ENCODE measurements at regions not wholly inside any gene's neighbourhood (a gene's known extent, or its start where the extent isn't known, plus 50 kb on each side); places are given as distances from the start of the nearest gene placed in this dataset.

DNA sequence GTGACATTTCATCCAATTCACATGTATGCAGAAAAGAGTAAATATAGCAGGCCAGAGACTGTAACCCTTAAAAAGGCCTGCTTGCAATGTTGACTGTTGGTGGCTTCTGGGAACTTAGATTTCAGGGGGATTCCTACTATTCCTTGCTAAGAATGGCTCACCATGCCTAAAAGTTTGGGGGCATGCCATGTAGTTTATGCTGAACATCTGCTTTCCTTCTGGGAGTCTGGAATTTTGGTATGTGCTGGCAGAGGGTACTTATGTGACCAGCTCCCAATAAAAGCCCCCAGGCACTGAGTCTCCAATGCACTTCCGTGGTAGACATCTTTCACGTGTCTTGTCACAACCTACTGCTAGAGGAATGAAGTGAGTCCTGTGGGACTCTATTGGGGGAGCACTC lies 88.4 kb upstream of the PCDH8 start:
- TF ChIP-seq, protein P1, sequence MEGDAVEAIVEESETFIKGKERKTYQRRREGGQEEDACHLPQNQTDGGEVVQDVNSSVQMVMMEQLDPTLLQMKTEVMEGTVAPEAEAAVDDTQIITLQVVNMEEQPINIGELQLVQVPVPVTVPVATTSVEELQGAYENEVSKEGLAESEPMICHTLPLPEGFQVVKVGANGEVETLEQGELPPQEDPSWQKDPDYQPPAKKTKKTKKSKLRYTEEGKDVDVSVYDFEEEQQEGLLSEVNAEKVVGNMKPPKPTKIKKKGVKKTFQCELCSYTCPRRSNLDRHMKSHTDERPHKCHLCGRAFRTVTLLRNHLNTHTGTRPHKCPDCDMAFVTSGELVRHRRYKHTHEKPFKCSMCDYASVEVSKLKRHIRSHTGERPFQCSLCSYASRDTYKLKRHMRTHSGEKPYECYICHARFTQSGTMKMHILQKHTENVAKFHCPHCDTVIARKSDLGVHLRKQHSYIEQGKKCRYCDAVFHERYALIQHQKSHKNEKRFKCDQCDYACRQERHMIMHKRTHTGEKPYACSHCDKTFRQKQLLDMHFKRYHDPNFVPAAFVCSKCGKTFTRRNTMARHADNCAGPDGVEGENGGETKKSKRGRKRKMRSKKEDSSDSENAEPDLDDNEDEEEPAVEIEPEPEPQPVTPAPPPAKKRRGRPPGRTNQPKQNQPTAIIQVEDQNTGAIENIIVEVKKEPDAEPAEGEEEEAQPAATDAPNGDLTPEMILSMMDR (IDR thresholded peaks at IDR 0.05; ENCODE audit: low read length), result no peak
- TF ChIP-seq EZH2 (IDR thresholded peaks at IDR 0.05; ENCODE audit: borderline replicate concordance, low read length), result no peak

All from OCI-LY1 (cell line).